GM10248 (cell line): ENCODE measurements at regions not wholly inside any gene's neighbourhood (a gene's known extent, or its start where the extent isn't known, plus 50 kb on each side); places are given as distances from the start of the nearest gene placed in this dataset.

Source experiments
- CTCF ChIA-PET: fragments of 300-600 bp; sonication (Branson Sonifier 250); formaldehyde crosslinking; extraction: SDS; loops from one replicate; lab custom pipeline; 2021; ENCODE audit warnings: antibody characterized with exemption; lab: Yijun Ruan, JAX
- POLR2A ChIA-PET: fragments of 350-650 bp; sonication (Branson Sonifier 250); formaldehyde crosslinking; extraction: SDS; loops from one replicate; lab custom pipeline; 2020; ENCODE audit warnings: antibody characterized with exemption; lab: Yijun Ruan, JAX
- DNase-seq: peaks from one replicate; pipeline ENCODE4 v3.0.0; 2012; ENCODE audit errors: extremely low spot score
- TF ChIP-seq, protein P1 (sequence below): IDR thresholded peaks from 2 replicates; pipeline ENCODE4 v1.5.1; 2012; ENCODE audit warnings: mild to moderate bottlenecking, low read depth; ENCODE audit errors: extremely low read depth, missing control alignments, control extremely low read depth

DNA sequence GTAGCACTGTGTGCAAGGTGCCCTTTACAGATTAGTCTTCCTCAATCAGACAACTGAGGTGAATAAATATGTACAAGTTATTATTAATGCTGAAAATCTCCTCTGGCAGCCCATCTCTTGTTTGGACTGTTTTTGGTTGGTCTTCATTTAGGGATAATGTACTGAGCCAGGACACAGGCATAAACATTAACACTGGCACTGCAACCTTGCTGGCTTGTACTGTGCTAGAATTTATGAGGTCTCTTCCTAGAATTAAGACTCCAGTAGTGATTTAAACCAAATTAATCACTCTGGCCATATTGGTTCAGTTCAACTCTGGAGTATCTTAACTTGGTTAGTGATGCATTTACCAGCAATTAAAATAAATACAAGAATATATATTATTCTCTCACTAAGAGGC, 244.7 kb upstream of the GK2 start:
- no peak for DNase-seq
- TF ChIP-seq, protein P1, sequence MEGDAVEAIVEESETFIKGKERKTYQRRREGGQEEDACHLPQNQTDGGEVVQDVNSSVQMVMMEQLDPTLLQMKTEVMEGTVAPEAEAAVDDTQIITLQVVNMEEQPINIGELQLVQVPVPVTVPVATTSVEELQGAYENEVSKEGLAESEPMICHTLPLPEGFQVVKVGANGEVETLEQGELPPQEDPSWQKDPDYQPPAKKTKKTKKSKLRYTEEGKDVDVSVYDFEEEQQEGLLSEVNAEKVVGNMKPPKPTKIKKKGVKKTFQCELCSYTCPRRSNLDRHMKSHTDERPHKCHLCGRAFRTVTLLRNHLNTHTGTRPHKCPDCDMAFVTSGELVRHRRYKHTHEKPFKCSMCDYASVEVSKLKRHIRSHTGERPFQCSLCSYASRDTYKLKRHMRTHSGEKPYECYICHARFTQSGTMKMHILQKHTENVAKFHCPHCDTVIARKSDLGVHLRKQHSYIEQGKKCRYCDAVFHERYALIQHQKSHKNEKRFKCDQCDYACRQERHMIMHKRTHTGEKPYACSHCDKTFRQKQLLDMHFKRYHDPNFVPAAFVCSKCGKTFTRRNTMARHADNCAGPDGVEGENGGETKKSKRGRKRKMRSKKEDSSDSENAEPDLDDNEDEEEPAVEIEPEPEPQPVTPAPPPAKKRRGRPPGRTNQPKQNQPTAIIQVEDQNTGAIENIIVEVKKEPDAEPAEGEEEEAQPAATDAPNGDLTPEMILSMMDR = no peak
- ChIA-PET POLR2A (no interaction called here), CTCF (interaction anchor here (1.1 kb wide), 1 partner anchor 21 kb away, joined by 3 read pairs; no protein-coding TSS in a partner anchor)

DNA sequence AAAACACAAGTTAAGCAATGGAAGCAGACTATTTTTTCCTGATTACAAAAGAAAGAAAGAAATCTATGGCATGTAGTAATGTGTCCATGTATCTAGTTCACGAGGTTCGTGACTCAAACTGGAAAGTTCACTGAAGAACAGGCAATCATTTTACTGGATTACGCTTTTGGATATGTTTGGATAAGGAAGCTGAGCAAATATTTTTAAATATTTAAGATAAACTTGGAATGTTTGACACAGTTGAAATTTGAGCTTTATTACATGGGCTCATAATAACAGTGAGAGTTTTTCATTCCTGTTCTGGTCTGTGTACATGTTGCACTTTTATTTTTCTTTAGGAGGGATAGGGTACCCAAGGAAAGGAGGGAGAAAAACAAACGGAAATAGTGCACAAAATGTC, 244.2 kb upstream of the GK2 start:
- ChIA-PET POLR2A (no interaction called here), CTCF (interaction anchor here (1.1 kb wide), 1 partner anchor 21 kb away, joined by 3 read pairs; no protein-coding TSS in a partner anchor)
- TF ChIP-seq, protein P1 = no peak
- DNase-seq = no peak

DNA sequence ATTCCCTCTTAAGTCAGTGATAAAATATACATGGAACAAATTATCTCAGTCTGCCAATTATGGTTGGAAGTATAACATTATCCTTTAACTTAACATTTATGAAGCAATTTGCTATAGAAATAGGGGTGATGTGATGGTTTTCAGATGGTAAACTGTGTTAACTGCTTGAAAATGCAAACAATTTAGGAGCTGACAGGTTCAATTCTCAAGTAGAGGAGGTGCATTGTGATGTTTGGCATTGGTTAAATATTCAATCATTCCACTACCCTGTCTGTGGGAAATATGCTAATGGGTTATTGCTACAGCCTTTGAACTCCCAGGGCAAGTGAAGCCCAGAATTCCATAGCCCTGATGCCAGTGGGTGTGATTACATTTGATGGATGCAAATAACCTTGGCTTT, 243.4 kb upstream of the GK2 start:
- no peak for DNase-seq
- ChIA-PET CTCF (interaction anchor here (1.1 kb wide), 1 partner anchor 20 kb away, joined by 3 read pairs; no protein-coding TSS in a partner anchor), POLR2A (no interaction called here)
- TF ChIP-seq, protein P1 = no peak

DNA sequence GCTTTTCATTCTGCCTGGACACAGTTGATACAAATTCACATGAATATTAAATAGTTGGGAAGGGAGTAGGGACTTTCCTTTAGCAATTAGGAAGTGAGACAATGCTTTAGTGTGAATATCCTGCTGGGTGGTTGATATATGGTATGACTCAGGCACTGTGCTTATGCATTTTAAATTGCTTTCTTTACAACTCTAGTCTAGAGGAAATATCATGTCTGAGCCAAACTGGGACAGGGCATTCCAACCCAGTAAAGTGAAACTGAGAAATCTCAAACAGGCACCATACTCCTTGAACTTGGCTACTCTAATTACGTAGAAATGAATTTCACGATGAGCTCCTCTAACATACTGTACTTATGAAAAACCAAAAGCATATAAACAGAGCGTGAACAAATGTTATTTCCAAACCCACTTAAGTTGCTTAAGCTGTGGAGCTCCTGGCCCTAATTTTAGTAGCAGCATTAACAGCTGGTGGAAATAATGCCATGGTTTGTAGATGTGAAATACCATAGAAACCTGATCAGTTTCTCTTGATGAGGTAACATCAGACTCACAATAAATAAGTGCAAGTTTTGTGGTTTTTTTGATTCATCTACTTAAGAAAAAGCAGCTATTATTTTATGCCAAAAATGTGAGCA, 242.9 kb upstream of the GK2 start:
- TF ChIP-seq, protein P1 = no peak
- no peak for DNase-seq
- ChIA-PET POLR2A (no interaction called here), CTCF (no interaction called here)

DNA sequence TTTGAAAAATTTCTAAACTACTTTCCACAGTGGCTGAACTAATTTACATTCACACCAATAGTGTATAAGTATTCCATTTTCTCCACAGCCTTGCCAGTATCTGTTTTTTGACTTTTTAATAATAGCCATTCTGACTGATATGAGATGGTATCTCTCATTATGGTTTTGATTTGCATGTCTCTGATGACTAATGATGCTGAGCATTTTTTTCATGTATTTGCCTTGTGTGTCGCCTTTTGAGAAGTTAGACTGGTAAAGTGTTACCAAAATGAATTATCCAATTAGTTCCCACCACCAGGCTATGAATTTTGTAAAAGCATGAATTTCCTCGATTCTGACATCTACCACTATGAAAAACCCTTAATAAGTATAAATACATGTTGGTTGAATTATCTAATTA, 242.2 kb upstream of the GK2 start:
- CTCF ChIA-PET = no interaction called here
- POLR2A ChIA-PET = no interaction called here
- TF ChIP-seq, protein P1 = no peak
- no peak for DNase-seq

DNA sequence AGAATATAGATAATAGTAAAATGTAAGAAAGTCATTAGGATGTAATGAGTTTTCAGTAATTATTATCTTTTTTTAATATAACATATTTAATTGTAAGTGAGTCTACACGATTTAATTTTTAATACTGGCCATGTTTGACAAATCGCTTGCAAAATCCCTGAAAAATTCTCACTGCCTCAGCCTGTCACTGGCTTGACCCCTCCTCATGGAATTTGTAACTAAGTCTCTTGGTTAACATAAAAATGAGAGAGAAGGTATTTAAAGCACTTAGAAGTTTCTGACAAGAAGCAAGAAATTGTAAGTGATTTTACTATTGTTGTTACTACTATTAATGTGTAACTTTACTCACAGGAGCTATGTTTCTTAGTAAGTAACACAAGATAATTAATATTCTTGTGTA, 237.9 kb upstream of the GK2 start:
- ChIA-PET POLR2A (no interaction called here), CTCF (interaction anchor here (0.6 kb wide), 1 partner anchor 12 kb away, joined by 3 read pairs; no protein-coding TSS in a partner anchor)
- no peak for DNase-seq
- TF ChIP-seq, protein P1 = no peak
